ENCODE measurements at regions not wholly inside any gene's neighbourhood (a gene's known extent, or its start where the extent isn't known, plus 50 kb on each side); places are given as distances from the start of the nearest gene placed in this dataset.

- DNase-seq (ENCODE audit: insufficient read length) (no peak), FAIRE-seq (no peak)
- TF ChIP-seq TAF1 (IDR thresholded peaks at IDR 0.05; ENCODE audit: borderline replicate concordance, low read depth, low read length) = no peak
- TF ChIP-seq POLR2AphosphoS5 (IDR thresholded peaks at IDR 0.05; ENCODE audit: low read depth, low read length) = no peak
- TF ChIP-seq POLR2A (IDR thresholded peaks at IDR 0.05; ENCODE audit: low read depth, low read length) = no peak
These were observed 107.8 kb upstream of the GAS1 start for GRCh38 chr9:87054999-87055686.

GRCh38 chr9:87059772-87060171 is 112.5 kb upstream of the GAS1 start:
- FAIRE-seq = no peak
- DNase-seq (ENCODE audit: insufficient read length) = no peak
- TF ChIP-seq TAF1 (IDR thresholded peaks at IDR 0.05; ENCODE audit: borderline replicate concordance, low read depth, low read length) (no peak), POLR2AphosphoS5 (IDR thresholded peaks at IDR 0.05; ENCODE audit: low read depth, low read length) (no peak), POLR2A (IDR thresholded peaks at IDR 0.05; ENCODE audit: low read depth, low read length) (no peak)

- no peak for FAIRE-seq
- TF ChIP-seq POLR2AphosphoS5 (IDR thresholded peaks at IDR 0.05; ENCODE audit: low read depth, low read length) (no peak), TAF1 (IDR thresholded peaks at IDR 0.05; ENCODE audit: borderline replicate concordance, low read depth, low read length) (no peak), POLR2A (IDR thresholded peaks at IDR 0.05; ENCODE audit: low read depth, low read length) (no peak)
- DNase-seq (ENCODE audit: insufficient read length) = no peak
These were observed 115.4 kb upstream of the GAS1 start for GRCh38 chr9:87062746-87063145.

GRCh38 chr9:87063246-87063645 is 115.9 kb upstream of the GAS1 start:
- no peak for TF ChIP-seq POLR2AphosphoS5 (IDR thresholded peaks at IDR 0.05; ENCODE audit: low read depth, low read length)
- TF ChIP-seq TAF1 (IDR thresholded peaks at IDR 0.05; ENCODE audit: borderline replicate concordance, low read depth, low read length) = no peak
- TF ChIP-seq POLR2A (IDR thresholded peaks at IDR 0.05; ENCODE audit: low read depth, low read length) = no peak
- FAIRE-seq = no peak
- no peak for DNase-seq (ENCODE audit: insufficient read length)

- no peak for DNase-seq (ENCODE audit: insufficient read length)
- no peak for FAIRE-seq
- no peak for TF ChIP-seq TAF1 (IDR thresholded peaks at IDR 0.05; ENCODE audit: borderline replicate concordance, low read depth, low read length)
- no peak for TF ChIP-seq POLR2AphosphoS5 (IDR thresholded peaks at IDR 0.05; ENCODE audit: low read depth, low read length)
- no peak for TF ChIP-seq POLR2A (IDR thresholded peaks at IDR 0.05; ENCODE audit: low read depth, low read length)
These were observed 116.6 kb upstream of the GAS1 start for GRCh38 chr9:87063871-87064270.

- FAIRE-seq (no peak), DNase-seq (ENCODE audit: insufficient read length) (no peak)
- TF ChIP-seq POLR2AphosphoS5 (IDR thresholded peaks at IDR 0.05; ENCODE audit: low read depth, low read length) (no peak), POLR2A (IDR thresholded peaks at IDR 0.05; ENCODE audit: low read depth, low read length) (no peak), TAF1 (IDR thresholded peaks at IDR 0.05; ENCODE audit: borderline replicate concordance, low read depth, low read length) (no peak)
These were observed 117.0 kb upstream of the GAS1 start for GRCh38 chr9:87064311-87064710.

GRCh38 chr9:87065981-87066380 is 118.7 kb upstream of the GAS1 start:
- FAIRE-seq (no peak), DNase-seq (ENCODE audit: insufficient read length) (no peak)
- TF ChIP-seq POLR2AphosphoS5 (IDR thresholded peaks at IDR 0.05; ENCODE audit: low read depth, low read length) (no peak), TAF1 (IDR thresholded peaks at IDR 0.05; ENCODE audit: borderline replicate concordance, low read depth, low read length) (no peak)

GRCh38 chr9:87067426-87067825 is 120.1 kb upstream of the GAS1 start:
- FAIRE-seq (no peak), DNase-seq (ENCODE audit: insufficient read length) (no peak)
- TF ChIP-seq POLR2AphosphoS5 (IDR thresholded peaks at IDR 0.05; ENCODE audit: low read depth, low read length) (no peak), POLR2A (IDR thresholded peaks at IDR 0.05; ENCODE audit: low read depth, low read length) (no peak), TAF1 (IDR thresholded peaks at IDR 0.05; ENCODE audit: borderline replicate concordance, low read depth, low read length) (no peak)

GRCh38 chr9:87068177-87068840 is 121.0 kb upstream of the GAS1 start:
- no peak for DNase-seq (ENCODE audit: insufficient read length)
- no peak for FAIRE-seq
- TF ChIP-seq POLR2A (IDR thresholded peaks at IDR 0.05; ENCODE audit: low read depth, low read length) (no peak), POLR2AphosphoS5 (IDR thresholded peaks at IDR 0.05; ENCODE audit: low read depth, low read length) (no peak), TAF1 (IDR thresholded peaks at IDR 0.05; ENCODE audit: borderline replicate concordance, low read depth, low read length) (no peak)

- TF ChIP-seq TAF1 (IDR thresholded peaks at IDR 0.05; ENCODE audit: borderline replicate concordance, low read depth, low read length) (no peak), POLR2A (IDR thresholded peaks at IDR 0.05; ENCODE audit: low read depth, low read length) (no peak), POLR2AphosphoS5 (IDR thresholded peaks at IDR 0.05; ENCODE audit: low read depth, low read length) (no peak)
- FAIRE-seq (no peak), DNase-seq (ENCODE audit: insufficient read length) (no peak)
These were observed 122.4 kb upstream of the GAS1 start for GRCh38 chr9:87069690-87070089.

- no peak for TF ChIP-seq TAF1 (IDR thresholded peaks at IDR 0.05; ENCODE audit: borderline replicate concordance, low read depth, low read length)
- TF ChIP-seq POLR2A (IDR thresholded peaks at IDR 0.05; ENCODE audit: low read depth, low read length) = no peak
- TF ChIP-seq POLR2AphosphoS5 (IDR thresholded peaks at IDR 0.05; ENCODE audit: low read depth, low read length) = no peak
- FAIRE-seq (no peak), DNase-seq (ENCODE audit: insufficient read length) (no peak)
These were observed 123.0 kb upstream of the GAS1 start for GRCh38 chr9:87070336-87070735.

- TF ChIP-seq TAF1 (IDR thresholded peaks at IDR 0.05; ENCODE audit: borderline replicate concordance, low read depth, low read length) = no peak
- no peak for TF ChIP-seq POLR2A (IDR thresholded peaks at IDR 0.05; ENCODE audit: low read depth, low read length)
- TF ChIP-seq POLR2AphosphoS5 (IDR thresholded peaks at IDR 0.05; ENCODE audit: low read depth, low read length) = no peak
- no peak for DNase-seq (ENCODE audit: insufficient read length)
- no peak for FAIRE-seq
These were observed 124.2 kb upstream of the GAS1 start for GRCh38 chr9:87071473-87071872.

Data from GM12892 (cell line).